Activated CD4-positive, alpha-beta T cell treated with anti-CD3 and anti-CD28 coated beads for 48 hours (primary cell): ENCODE measurements at regions not wholly inside any gene's neighbourhood (a gene's known extent, or its start where the extent isn't known, plus 50 kb on each side); places are given as distances from the start of the nearest gene placed in this dataset.
"Not testable (repeated sequence)": the region's sequence is repeated elsewhere in the genome, so short reads cannot be mapped to it uniquely, and the experiment has no call there.

ENCODE experiments used
- DNase-seq: peaks from one replicate; pipeline ENCODE4 v3.0.0-alpha.2; 2020

GRCh38 chr15:81859737-81860516 is 185.9 kb downstream of the MEX3B start:
- DNase-seq = no peak

- no peak for DNase-seq
Measured at GRCh38 chr15:81858586-81858985, 187.2 kb downstream of the MEX3B start.

GRCh38 chr15:81858136-81858535 is 187.7 kb downstream of the MEX3B start:
- DNase-seq = no peak

- no peak for DNase-seq
Measured at GRCh38 chr15:81856634-81857026, 189.2 kb downstream of the MEX3B start.

GRCh38 chr15:81856001-81856633 is 189.7 kb downstream of the MEX3B start:
- no peak for DNase-seq

- DNase-seq = no peak
Measured at GRCh38 chr15:81853150-81853748, 192.6 kb downstream of the MEX3B start.

- DNase-seq = no peak
Measured at GRCh38 chr15:81852411-81853149, 193.2 kb downstream of the MEX3B start.

- no peak for DNase-seq
Measured at GRCh38 chr15:81851757-81852156, 194.1 kb downstream of the MEX3B start.

GRCh38 chr15:81851325-81851724 is 194.5 kb downstream of the MEX3B start:
- DNase-seq = no peak

GRCh38 chr15:81849289-81849688 is 196.5 kb downstream of the MEX3B start:
- DNase-seq = no peak

GRCh38 chr15:81848701-81849100 is 197.1 kb downstream of the MEX3B start:
- DNase-seq = no peak

- DNase-seq = no peak
Measured at GRCh38 chr15:81843757-81844407, 201.9 kb downstream of the MEX3B start.

GRCh38 chr15:81843226-81843625 is 202.6 kb downstream of the MEX3B start:
- no peak for DNase-seq

- DNase-seq = no peak
Measured at GRCh38 chr15:81839387-81839786, 206.4 kb downstream of the MEX3B start.

GRCh38 chr15:81835731-81836130 is 210.1 kb downstream of the MEX3B start:
- no peak for DNase-seq

GRCh38 chr15:81830520-81830919 is 215.3 kb downstream of the MEX3B start:
- no peak for DNase-seq

- DNase-seq = no peak
Measured at GRCh38 chr15:81829918-81830317, 215.9 kb downstream of the MEX3B start.

GRCh38 chr15:81828135-81828534 is 217.7 kb downstream of the MEX3B start:
- no peak for DNase-seq

- no peak for DNase-seq
Measured at GRCh38 chr15:81825136-81825535, 220.7 kb downstream of the MEX3B start.

- DNase-seq = not testable (repeated sequence)
Measured at GRCh38 chr15:81822587-81822986, 223.2 kb downstream of the MEX3B start.

GRCh38 chr15:81819924-81820635 is 225.7 kb downstream of the MEX3B start:
- DNase-seq = no peak

GRCh38 chr15:81814882-81815455 is 230.8 kb downstream of the MEX3B start:
- no peak for DNase-seq
